Brain microvascular endothelial cell (primary cell): ENCODE measurements at regions not wholly inside any gene's neighbourhood (a gene's known extent, or its start where the extent isn't known, plus 50 kb on each side); places are given as distances from the start of the nearest gene placed in this dataset.
"Not testable (repeated sequence)": the region's sequence is repeated elsewhere in the genome, so short reads cannot be mapped to it uniquely, and the experiment has no call there.

Source experiments
- DNase-seq: peaks from one replicate; pipeline ENCODE4 v3.0.0-alpha.2; 2020
- H3K27ac ChIP-seq: fragments of 250-450 bp; sonication (Bioruptor Pico); 2 replicates; pipeline ENCODE4 v1.5.1; 2020; ENCODE audit warnings: mild to moderate bottlenecking, moderate library complexity
- H3K27me3 ChIP-seq: fragments of 250-450 bp; sonication (Bioruptor Pico); replicated peaks from 2 replicates; pipeline ENCODE4 v1.5.1; 2020; ENCODE audit warnings: mild to moderate bottlenecking
- H3K36me3 ChIP-seq: fragments of 250-450 bp; sonication (Bioruptor Pico); replicated peaks from 2 replicates; pipeline ENCODE4 v1.5.1; 2020; ENCODE audit warnings: mild to moderate bottlenecking
- H3K4me3 ChIP-seq: 2 replicates; pipeline ENCODE4 v1.5.1; 2011; ENCODE audit warnings: low read depth, mild to moderate bottlenecking, control low read depth, low read length, moderate library complexity
- in situ Hi-C: cut with HindIII; loops from 2 replicates; pipeline ENCODE4 v1.10.0; 2017; ENCODE audit warnings: low sequenced_read_pairs, low pct_ligation_motif_present
- TF ChIP-seq, protein P1 (sequence below): IDR thresholded peaks from 2 replicates; pipeline ENCODE4 v1.5.1; 2011; ENCODE audit warnings: low read depth, mild to moderate bottlenecking, moderate library complexity, low read length, control low read depth, inconsistent platforms; ENCODE audit errors: missing control alignments

DNA sequence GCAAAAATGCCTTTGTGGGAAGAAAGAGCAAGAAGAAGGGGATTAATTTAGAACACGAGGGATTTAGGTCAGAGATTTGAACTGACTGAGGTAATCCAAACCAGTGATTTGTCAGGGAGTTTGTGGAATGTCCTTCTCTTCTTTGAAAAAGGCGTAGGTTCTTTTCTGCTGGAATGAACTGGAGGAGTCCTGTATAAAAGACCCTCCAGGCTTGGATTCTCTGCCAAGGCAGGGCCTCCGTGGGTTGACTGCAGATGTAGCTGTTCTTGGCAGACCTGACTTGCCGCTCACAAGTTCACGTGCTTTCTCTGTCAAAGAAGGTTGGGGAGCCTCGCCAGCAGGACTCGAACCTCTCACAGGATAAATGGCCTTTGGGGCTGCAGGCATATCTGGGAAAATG, 62.8 kb upstream of the STC2 start:
- TF ChIP-seq, protein P1, sequence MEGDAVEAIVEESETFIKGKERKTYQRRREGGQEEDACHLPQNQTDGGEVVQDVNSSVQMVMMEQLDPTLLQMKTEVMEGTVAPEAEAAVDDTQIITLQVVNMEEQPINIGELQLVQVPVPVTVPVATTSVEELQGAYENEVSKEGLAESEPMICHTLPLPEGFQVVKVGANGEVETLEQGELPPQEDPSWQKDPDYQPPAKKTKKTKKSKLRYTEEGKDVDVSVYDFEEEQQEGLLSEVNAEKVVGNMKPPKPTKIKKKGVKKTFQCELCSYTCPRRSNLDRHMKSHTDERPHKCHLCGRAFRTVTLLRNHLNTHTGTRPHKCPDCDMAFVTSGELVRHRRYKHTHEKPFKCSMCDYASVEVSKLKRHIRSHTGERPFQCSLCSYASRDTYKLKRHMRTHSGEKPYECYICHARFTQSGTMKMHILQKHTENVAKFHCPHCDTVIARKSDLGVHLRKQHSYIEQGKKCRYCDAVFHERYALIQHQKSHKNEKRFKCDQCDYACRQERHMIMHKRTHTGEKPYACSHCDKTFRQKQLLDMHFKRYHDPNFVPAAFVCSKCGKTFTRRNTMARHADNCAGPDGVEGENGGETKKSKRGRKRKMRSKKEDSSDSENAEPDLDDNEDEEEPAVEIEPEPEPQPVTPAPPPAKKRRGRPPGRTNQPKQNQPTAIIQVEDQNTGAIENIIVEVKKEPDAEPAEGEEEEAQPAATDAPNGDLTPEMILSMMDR: no peak
- H3K27me3 ChIP-seq: no peaks in the 10 kb centered on the region
- DNase-seq: no peak
- H3K36me3 ChIP-seq: no peaks in the 10 kb centered on the region
- in situ Hi-C loops: no loop called here
- H3K27ac ChIP-seq: no peak overlapping the region
- H3K4me3 ChIP-seq: no peak overlapping the region

DNA sequence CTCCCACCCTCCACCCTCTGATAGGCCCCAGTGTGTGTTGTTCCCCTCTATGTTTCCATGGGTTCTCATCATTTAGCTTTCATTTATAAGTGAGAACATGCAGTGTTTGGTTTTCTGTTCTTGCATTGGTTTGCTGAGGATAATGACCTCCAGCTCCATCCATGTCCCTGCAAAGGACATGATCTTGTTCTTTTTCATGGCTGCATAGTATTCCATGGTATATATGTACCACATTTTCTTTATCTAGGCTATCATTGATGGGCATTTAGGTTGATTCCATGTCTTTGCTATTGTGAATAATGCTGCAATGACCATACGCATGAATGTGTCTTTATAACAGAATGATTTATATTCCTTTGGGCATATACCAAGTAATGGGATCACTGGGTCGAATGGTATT, 59.1 kb upstream of the STC2 start:
- H3K4me3 ChIP-seq, H3K36me3 ChIP-seq, H3K27ac ChIP-seq, H3K27me3 ChIP-seq, DNase-seq, in situ Hi-C loops: not testable (repeated sequence)

DNA sequence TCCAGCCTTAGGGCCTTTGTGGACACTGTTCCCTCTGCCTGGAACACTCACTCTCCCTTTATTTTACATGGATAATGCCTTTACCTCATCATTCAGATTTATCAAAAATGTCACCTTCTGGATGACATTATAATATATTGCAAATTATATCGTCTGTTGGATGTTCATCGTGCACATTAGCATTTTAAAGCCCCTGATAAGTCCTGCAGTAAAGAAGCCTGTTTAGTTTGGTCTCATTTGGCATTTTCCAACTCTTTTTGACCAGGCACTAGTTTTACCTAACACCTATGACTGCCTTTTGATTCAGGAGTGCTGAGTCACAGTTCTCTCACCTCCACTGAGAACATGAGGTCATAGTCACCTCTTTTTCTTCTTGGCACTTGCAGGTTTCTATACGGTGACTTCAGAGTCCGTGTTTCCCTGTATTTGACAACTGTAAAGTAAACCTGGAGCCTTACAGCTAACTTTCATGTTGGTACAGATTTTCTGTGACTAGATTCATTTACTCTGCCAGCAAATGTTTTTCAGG, 57.7 kb upstream of the STC2 start:
- Histone ChIP-seq H3K27me3 (no peaks in the 10 kb centered on the region), H3K27ac (no peak overlapping the region), H3K4me3 (no peak overlapping the region), H3K36me3 (no peaks in the 10 kb centered on the region)
- in situ Hi-C loops: no loop called here
- DNase-seq: no peak
- TF ChIP-seq, protein P1: no peak

DNA sequence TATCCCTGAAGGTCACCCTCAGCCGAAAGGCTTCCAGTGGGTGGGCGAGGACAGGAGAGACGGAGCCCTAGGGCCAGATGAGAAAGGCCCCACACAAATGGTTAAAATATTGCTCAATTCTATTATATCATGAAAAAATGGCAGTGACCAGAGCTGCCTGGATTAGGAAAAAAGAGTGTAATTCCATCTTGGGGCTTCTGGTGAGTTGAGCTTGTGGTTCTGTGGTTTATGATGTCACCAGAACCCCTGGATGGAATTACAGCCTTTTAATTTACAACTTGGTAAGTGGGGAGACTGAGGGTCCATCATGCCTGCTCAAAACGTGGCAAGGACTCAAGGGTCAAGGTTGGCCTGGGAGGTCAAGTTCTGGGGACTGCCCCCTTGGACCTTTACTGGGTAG, 55.5 kb upstream of the STC2 start:
- Histone ChIP-seq H3K27ac (no peak overlapping the region), H3K36me3 (no peaks in the 10 kb centered on the region), H3K4me3 (no peak overlapping the region), H3K27me3 (no peaks in the 10 kb centered on the region)
- in situ Hi-C loops: no loop called here
- DNase-seq: no peak
- TF ChIP-seq, protein P1: no peak

DNA sequence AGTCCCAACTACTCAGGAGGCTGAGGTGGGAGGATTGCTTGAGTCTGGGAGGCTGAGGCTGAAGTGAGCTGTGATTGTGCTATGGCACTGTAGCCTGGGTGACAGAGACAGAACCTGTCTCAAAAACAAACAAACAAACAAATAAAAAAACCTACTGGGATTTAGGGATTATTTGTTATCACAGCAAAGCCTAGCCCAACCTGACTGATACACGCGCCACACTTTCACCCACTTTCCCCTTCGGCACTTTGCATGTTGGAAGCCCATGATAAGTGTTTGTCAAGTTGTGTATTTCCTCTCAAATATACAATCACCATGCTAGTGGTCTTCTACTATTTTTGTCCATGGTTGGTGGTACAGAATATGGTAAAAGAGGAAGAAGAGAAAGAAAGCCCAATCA, 50.5 kb upstream of the STC2 start:
- TF ChIP-seq, protein P1: no peak
- Histone ChIP-seq H3K4me3 (no peak overlapping the region), H3K27ac (no peak overlapping the region), H3K36me3 (no peaks in the 10 kb centered on the region), H3K27me3 (no peaks in the 10 kb centered on the region)
- DNase-seq: no peak
- in situ Hi-C loops: no loop called here
